Esophagus squamous epithelium (tissue), 4 donors: ENCODE measurements at regions not wholly inside any gene's neighbourhood (a gene's known extent, or its start where the extent isn't known, plus 50 kb on each side); places are given as distances from the start of the nearest gene placed in this dataset.

Experiments used
- CTCF ChIP-seq, 6 experiments: fragments of 450-650 bp in 4 of 6; fragments of 200-600 bp in 2 of 6; sonication (generic) in 2 of 6; IDR thresholded peaks; one replicate each; pipeline ENCODE4 v1.5.1; 2016 to 2019; ENCODE audit warnings: antibody characterized with exemption in 6 of 6, mild to moderate bottlenecking in 4 of 6, moderate library complexity in 4 of 6
- POLR2A ChIP-seq, 4 donors: fragments of 450-650 bp; IDR thresholded peaks; one replicate each; pipeline ENCODE4 v1.6.1; 2017; ENCODE audit warnings: antibody characterized with exemption in 4 of 4, mild to moderate bottlenecking in 4 of 4, moderate library complexity in 3 of 4

DNA sequence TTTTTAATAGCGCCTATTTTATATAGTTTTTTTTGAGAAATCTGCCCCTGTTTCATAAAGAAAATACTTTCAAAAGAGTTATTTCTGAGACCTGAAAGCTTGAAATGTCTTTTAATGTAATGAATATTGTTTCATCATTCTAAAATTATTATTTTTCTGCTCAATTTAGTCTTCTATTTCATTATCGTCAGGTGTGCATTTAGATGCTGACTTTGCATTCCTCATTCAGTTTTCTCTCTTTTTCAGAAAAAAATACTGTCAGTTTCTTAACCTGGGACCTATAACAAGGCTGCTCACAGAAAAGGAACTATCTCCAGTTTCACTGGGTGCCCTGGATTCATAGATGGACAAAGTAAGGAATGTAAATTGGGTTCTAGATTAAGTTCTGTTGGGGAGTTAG, 1631.7 kb downstream of the SUCLG1 start:
- TF ChIP-seq CTCF (IDR thresholded peaks at IDR 0.05): no peak
- no peak for TF ChIP-seq POLR2A (IDR thresholded peaks at IDR 0.05)
